NAMALWA (cell line): ENCODE measurements at regions not wholly inside any gene's neighbourhood (a gene's known extent, or its start where the extent isn't known, plus 50 kb on each side); places are given as distances from the start of the nearest gene placed in this dataset.

Experiments used
- DNase-seq: peaks from one replicate; pipeline ENCODE4 v3.0.0-alpha.2; 2015; ENCODE audit warnings: low spot score

DNA sequence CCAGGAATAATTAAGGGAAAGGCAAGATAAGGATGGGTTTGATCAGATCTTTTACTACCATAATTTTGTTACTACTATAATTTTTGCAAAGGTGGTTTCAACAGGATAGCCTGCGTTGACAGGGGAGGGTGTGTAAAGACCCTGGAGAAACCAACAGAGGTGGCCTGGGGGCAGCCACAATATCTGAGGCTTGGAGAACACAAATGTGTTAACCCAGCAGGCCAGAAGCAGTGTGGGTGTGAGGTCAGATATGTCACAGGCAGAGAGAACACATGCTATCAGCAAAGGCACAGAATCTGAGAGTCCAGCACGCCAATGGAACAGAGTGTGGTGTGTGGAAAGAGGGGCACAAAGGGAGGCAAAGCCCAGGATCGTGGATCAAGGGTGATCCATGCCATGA is 399.4 kb upstream of the TRIB2 start:
- DNase-seq, result no peak

- DNase-seq, result no peak
These were observed 398.8 kb upstream of the TRIB2 start for GRCh38 chr2:12317814-12318426.

DNA sequence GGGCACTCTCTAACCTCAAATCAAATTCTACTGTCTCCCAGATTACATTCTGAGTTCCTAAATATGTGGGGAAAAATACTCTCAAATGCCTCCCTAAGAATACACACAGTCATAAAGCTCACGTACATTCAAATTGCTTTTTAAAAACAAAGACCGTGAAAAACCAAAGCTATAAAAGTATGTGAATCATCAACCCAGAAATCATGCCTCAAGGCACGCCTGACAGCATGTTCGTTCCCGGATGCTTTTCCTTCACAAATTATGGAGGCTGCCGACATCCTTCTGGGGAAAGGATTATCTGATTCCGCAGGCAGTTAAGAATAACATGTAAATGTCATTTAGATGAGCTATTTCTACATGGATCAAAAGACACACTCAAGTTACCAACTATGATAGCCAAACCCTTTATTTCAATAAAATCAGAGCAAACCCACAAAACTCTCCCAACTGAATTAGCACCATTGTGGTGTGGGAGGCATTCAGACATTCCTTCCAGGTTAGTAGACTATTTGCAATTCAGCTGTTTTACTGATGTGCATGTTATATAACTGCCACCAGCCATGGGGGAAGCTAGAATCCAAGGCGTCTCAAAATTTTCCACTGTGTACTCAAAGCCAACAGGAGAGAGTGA is 398.2 kb upstream of the TRIB2 start:
- DNase-seq, result no peak

- DNase-seq, result peak; percentile 6
These were observed 396.6 kb upstream of the TRIB2 start for GRCh38 chr2:12320027-12320734.

DNA sequence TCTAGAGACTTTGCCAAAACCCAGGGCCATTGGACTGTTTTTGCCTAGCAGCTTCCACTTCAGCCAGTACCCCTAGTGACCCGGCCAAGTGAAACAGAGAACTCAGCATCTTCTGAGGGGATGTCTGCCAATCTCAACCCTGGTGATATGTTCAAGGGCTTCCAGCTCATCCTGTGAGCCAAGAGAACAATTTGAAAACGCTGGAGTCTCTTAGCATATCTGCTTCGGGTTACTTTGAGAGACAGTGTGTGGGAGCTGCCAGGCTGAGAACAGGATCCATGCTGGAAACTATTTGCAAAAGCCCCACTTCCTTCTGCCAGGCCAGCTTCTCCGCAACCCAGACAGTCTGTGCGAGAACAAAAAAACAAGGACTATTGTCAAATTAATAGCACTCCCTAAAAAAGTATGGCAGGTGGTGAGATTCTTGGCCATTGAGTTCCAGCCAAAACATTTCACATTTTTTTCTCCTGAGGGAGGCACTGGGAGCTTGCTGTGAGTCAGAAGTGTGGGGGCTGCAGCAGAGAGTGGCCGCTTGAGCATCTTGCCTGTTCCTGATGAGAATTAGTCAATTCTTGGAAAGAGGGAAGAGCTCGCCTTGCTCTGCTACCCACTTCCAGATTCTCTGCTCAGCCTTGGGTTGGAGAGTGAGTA is 395.6 kb upstream of the TRIB2 start:
- no peak for DNase-seq

- DNase-seq, result no peak
These were observed 394.9 kb upstream of the TRIB2 start for GRCh38 chr2:12321886-12322285.

- DNase-seq, result no peak
These were observed 390.9 kb upstream of the TRIB2 start for GRCh38 chr2:12325806-12326205.

- DNase-seq, result peak; percentile 39
These were observed 390.1 kb upstream of the TRIB2 start for GRCh38 chr2:12326449-12327190.

- DNase-seq, result no peak
These were observed 385.8 kb upstream of the TRIB2 start for GRCh38 chr2:12330916-12331315.

DNA sequence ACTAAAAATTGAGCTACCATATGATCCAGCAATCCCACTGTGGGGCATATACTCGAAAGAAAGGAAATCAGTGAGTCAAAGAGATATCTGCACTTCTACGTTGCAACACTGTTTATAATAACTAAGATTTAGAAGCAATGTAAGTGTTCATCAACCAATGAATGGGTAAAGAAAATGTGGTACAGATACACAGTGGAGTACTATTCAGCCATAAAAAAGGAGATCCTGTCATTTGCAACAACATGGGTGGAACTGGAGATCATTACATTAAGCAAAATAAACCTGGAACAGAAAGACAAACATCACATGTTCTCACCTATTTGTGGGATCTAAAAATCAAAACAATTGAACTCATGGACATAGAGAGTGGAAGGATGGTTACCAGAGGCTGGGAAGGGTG is 385.0 kb upstream of the TRIB2 start:
- no peak for DNase-seq

DNA sequence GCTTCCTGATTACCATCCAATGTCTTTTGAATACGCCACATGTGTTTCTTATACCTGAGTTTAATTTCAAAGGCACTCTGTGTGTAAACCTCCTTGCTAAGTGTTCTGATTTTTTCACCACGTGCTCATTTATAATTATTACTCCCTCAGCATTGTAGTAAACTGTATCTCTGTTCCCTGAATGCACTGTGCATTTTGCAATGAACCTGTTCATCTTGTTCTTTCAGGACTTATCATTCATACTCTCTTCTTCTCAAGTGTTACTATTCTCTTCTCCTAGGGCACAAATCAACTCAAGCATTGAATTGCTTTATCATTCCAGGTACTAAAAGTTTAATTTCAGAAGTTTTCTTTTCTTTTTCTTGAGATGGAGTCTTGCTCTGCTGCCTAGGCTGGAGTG is 383.4 kb upstream of the TRIB2 start:
- DNase-seq, result no peak

DNA sequence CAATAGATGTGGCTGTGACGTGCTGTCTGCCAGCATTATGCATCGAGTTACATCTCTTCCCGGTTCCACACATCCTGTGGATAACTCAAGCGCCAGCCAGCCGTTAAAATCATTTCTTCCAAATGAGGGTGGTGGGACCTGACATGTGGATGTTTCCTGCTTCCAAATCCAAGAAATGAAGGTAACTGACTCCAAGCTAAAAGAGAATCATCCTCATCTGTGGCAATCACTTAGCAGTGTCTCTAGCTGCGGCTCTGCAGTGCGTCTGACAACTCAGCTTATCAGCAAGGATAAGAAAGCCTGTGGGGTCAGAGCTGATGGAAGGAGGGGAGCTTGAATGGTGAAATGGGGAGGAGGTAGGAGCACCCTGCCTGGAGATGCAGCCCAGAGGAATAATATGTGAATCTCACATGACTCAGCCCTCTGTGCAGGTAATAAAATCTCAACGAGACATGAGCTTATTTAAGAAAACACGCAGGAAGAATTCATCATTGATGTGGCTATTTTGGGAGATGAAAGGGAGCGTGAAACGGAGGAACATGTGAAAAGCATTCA is 382.2 kb upstream of the TRIB2 start:
- DNase-seq, result no peak

DNA sequence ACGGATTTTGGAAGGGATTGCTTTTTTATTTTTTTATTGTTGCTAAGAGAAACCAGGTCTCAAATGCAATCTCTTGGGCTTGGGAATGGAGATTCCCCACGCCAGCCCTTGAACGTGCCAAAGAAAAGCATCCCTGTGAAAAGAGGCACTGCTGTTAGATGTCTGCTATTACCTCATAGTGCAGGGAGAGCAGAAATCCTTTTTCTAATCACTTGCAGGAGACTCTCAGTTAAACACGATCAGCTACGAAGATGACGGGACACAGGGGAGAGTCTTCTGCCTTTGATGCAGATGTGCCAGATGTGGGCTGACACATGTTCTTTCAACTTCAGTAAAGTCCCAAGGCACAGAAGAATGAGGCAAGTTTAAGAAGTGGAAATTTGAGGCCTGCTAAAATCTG is 381.6 kb upstream of the TRIB2 start:
- no peak for DNase-seq

GRCh38 chr2:12335995-12336394 is 380.7 kb upstream of the TRIB2 start:
- DNase-seq, result no peak

DNA sequence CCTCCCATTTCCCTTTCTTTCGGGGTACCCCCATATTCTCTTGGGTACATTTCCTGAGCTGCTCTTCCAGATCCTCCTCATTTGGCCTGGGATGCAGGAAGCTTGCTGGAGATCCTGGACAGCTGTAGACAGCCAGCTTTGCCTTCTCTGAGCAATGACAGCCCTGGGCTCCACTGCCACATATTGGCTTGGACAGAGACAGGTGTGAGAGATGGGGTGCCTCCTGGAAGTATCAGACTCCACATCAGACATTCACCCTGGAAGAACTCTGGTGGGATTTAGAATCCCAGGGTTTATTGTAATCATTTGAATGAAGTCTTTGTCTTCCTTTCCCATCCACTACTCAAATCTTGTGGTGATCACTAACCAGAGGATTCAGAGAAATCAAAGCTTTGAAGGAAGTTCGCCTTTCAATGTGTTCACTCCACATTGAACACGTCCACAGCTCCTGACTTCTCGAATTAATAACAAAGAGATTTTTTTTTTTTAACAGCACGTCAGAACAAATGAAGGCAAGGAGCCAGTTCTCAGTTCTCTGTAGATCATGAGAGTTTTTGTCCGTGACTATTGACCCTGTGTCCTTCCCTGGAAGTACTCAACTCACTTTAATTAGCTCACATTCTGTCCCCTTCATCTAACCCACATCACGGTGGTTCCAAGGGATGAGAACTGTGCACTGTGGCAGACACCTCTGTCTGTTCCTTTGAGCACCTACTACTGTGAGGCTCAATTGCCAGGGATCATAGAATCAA is 377.6 kb upstream of the TRIB2 start:
- no peak for DNase-seq

DNA sequence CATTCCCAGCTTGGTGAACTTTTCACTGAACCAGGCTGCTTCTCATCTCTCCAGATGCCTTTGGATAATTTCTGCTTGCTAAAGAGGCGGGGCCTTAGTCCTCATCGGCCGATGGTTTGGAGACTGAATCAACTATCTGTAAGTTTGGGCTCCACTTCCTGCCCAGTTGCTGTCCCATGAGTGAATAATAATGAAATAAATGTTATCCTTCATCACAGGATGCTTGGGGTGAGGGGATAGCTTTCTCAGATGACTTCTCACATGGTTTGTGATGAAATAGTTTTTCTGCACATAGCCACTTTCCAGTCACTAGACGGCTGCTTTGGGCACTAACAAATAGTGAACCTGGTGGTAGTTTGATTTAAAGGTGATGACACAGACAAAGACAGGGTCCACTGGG is 376.6 kb upstream of the TRIB2 start:
- DNase-seq, result no peak

DNA sequence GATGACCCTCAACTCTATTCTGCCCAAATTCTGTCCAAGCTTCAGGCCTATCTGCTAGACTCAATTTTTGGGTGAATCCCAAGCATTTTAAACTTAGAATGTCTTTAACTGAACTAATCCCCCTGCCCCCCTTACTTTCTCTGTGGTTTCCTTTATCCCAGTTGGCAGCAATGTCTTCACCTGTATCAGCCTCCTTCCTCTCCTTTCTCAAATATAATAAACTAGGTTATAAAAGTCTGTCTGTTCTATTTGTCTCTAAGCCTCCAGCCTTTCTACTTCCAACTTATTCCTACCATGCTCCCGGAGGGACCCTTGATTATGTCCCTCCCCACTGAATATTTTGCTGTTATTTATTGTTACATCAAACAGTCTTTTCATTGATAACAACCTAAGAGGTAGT is 375.5 kb upstream of the TRIB2 start:
- DNase-seq, result no peak

GRCh38 chr2:12341920-12342319 is 374.8 kb upstream of the TRIB2 start:
- no peak for DNase-seq

DNA sequence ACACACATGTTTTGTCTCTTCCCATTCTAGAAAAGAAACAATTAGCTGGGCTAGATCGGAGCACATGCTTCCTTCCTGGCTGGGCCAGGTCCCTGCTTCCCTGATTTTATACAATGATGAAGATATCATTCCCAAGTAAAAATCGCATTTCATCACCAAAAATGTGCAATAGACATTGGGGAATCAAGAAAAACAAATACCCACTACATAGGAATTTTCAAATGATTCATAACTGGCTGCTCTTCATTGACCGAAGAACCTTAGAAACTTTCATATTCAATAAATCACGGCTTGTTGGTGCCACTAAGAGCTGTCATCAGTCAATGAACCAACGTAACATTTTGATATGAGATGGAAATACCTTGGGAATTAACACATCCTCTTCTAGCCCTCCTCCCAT is 373.6 kb upstream of the TRIB2 start:
- no peak for DNase-seq

- no peak for DNase-seq
These were observed 369.7 kb upstream of the TRIB2 start for GRCh38 chr2:12347066-12347493.

GRCh38 chr2:12348216-12348615 is 368.5 kb upstream of the TRIB2 start:
- DNase-seq, result no peak
